HAP-1 (cell line): ENCODE measurements at regions not wholly inside any gene's neighbourhood (a gene's known extent, or its start where the extent isn't known, plus 50 kb on each side); places are given as distances from the start of the nearest gene placed in this dataset.
"Not testable (repeated sequence)": the region's sequence is repeated elsewhere in the genome, so short reads cannot be mapped to it uniquely, and the experiment has no call there.

ENCODE experiments used
- DNase-seq, 2 experiments: peaks; one replicate each; pipeline ENCODE4 v3.0.0-alpha.2; 2016 to 2020; ENCODE audit warnings: low spot score in 2 of 2
- H3K27me3 ChIP-seq: fragments of 250-450 bp; sonication (Bioruptor Pico); 2 replicates; pipeline ENCODE4 v1.5.1; 2020; ENCODE audit warnings: low read depth, mild to moderate bottlenecking, moderate library complexity
- H3K36me3 ChIP-seq: fragments of 250-450 bp; sonication (Bioruptor Pico); replicated peaks from 2 replicates; pipeline ENCODE4 v1.5.1; 2020; ENCODE audit warnings: mild to moderate bottlenecking
- H3K4me1 ChIP-seq: fragments of 250-450 bp; sonication (Bioruptor Pico); 2 replicates; pipeline ENCODE4 v1.5.1; 2020; ENCODE audit warnings: mild to moderate bottlenecking
- H3K4me3 ChIP-seq: fragments of 250-450 bp; sonication (Bioruptor Pico); 2 replicates; pipeline ENCODE4 v1.5.1; 2020; ENCODE audit warnings: mild to moderate bottlenecking, moderate library complexity
- H3K9me3 ChIP-seq: fragments of 250-450 bp; sonication (Bioruptor Pico); 2 replicates; pipeline ENCODE4 v1.5.1; 2020; ENCODE audit warnings: mild to moderate bottlenecking, moderate library complexity
- in situ Hi-C: fragments of 300-500 bp; cut with MboI; formaldehyde crosslinking; loops from 3 replicates; pipeline ENCODE4 v1.14.3; 2020; ENCODE audit warnings: low sequenced_read_pairs, inconsistent platforms, mixed read lengths

DNA sequence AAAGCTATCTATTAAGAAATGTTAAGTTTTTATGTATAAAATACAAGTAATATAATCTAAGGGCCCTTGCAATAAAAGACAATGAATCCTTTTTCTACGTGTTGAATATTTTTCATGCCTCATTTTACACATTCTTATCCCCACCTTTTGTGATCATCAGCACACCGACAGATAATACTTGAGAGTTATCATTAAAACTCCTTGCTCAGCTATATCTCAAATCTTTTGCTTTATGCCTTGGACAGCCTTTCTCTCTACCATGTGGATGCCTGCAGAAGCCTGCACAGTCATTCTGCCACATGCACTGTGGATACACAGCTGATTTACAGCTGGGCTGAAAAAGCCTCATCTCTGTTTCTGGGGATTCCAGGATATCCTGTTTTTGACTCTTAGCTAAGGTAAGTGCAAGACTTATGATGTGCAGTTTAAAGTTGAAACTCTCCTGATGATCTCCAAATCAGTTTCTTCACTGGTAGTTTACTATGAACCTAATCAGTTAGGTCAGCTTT is 1565.1 kb downstream of the SI start:
- no peak for DNase-seq
- no peaks in the 10 kb centered on the region for H3K4me1 ChIP-seq
- H3K9me3 ChIP-seq, result no peaks in the 10 kb centered on the region
- no peak overlapping the region for H3K4me3 ChIP-seq
- no peaks in the 10 kb centered on the region for H3K27me3 ChIP-seq
- H3K36me3 ChIP-seq, result no peaks in the 10 kb centered on the region
- in situ Hi-C loops, result no loop called here

DNA sequence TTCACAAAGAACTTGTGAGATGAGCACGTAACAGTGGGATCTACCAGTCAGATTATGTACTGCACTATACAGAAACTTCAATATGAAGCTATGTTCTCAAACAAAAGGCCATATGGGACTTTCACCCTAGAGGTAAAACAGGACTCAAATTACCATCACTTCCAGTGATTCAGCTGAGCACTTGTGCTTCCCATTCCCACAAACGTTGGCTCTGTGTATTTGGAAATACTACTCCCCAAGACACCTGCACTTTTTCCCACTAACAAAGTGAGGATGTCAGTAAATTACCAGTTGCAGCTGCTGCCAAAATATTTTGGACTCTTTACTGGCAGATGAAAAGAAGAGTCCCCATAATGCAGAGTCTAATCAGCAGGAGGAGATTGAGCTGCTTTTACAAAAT is 1570.1 kb downstream of the SI start:
- Histone ChIP-seq H3K36me3 (no peaks in the 10 kb centered on the region), H3K27me3 (no peaks in the 10 kb centered on the region), H3K9me3 (no peaks in the 10 kb centered on the region), H3K4me1 (no peaks in the 10 kb centered on the region), H3K4me3 (no peak overlapping the region)
- DNase-seq, result no peak
- in situ Hi-C loops, result no loop called here

DNA sequence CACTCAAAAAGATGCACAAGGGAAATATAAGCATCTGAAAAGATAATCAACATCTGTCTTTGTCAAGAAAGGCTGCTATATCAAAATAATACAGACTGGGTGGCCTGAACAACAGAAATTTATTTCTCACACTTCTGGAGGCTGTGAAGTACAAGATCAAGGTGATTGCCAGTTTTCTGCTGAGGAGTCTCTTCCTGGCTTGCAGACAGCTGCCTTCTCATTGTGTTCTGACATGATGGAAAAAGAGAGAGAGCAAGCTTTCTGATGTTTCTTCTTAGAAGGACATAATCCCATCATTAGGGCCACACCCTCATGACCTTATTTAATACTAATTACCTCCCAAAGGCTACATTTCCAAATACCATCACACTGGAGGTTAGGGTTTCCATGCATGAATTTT is 1573.3 kb downstream of the SI start:
- H3K9me3 ChIP-seq, result no peaks in the 10 kb centered on the region
- no peaks in the 10 kb centered on the region for H3K4me1 ChIP-seq
- no peak for DNase-seq
- no peak overlapping the region for H3K4me3 ChIP-seq
- H3K36me3 ChIP-seq, result no peaks in the 10 kb centered on the region
- no peaks in the 10 kb centered on the region for H3K27me3 ChIP-seq
- in situ Hi-C loops, result no loop called here

DNA sequence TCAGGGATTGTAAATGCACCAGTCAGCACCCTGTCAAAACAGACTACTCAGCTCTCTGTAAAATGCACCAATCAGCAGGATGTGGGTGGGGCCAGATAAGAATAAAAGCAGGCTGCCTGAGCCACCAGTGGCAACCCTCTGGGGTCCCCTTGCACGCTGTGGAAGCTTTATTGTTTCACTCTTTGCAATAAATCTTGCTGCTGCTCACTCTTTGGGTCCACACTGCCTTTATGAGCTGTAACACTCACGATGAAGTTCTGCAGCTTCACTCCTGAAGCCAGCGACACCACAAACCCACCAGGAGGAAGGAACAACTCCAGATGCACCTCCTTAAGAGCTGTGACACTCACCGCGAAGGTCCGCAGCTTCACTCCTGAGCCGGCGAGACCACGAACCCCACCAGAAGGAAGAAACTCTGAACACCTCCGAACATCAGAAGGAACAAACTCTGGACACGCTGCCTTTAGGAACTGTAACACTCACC is 1578.5 kb downstream of the SI start:
- DNase-seq, H3K36me3 ChIP-seq, H3K27me3 ChIP-seq, H3K9me3 ChIP-seq, in situ Hi-C loops, H3K4me1 ChIP-seq, H3K4me3 ChIP-seq: not testable (repeated sequence)

DNA sequence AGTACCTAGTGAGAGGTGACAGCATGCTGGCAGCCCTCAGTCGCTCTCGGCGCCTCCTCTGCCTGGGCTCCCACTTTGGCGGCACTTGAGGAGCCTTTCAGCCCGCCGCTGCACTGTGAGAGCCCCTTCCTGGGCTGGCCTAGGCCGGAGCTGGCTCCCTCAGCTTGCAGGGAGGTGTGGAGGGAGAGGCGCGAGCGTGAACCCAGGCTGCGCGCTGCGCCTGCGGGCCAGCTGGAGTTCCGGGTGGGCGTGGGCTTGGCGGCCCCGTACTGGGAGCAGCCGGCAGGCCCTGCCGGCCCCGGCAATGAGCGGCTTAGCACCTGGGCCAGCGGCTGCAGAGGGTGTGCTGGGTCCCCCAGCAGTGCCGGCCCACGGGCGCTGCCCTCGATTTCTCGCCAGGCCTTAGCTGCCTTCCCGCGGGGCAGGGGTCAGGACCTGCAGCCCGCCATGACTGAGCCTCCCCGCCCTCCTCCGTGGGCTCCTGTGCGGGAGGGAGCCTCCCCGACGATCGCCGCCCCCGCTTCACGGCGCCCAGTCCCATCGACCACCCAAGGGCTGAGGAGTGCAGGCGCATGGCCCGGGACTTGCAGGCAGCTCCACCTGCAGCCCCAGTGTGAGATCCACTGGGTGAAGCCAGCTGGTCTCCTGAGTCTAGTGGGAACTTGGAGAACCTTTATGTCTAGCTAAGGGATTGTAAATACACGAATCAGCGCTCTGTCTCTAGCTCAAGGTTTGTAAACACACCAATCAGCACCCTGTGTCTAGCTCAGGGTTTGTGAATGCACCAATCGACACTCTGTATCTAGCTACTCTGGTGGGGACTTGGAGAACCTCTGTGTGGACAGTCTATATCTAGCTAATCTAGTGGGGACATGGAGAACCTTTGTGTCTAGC is 1579.2 kb downstream of the SI start:
- H3K9me3 ChIP-seq, in situ Hi-C loops, H3K36me3 ChIP-seq, H3K27me3 ChIP-seq, H3K4me1 ChIP-seq, DNase-seq, H3K4me3 ChIP-seq: not testable (repeated sequence)

GRCh38 chr3:163491714-163492113 is 1586.6 kb downstream of the SI start:
- Histone ChIP-seq H3K4me3 (no peak overlapping the region), H3K27me3 (no peaks in the 10 kb centered on the region), H3K9me3 (no peaks in the 10 kb centered on the region), H3K36me3 (no peaks in the 10 kb centered on the region), H3K4me1 (no peaks in the 10 kb centered on the region)
- no peak for DNase-seq
- in situ Hi-C loops, result no loop called here

DNA sequence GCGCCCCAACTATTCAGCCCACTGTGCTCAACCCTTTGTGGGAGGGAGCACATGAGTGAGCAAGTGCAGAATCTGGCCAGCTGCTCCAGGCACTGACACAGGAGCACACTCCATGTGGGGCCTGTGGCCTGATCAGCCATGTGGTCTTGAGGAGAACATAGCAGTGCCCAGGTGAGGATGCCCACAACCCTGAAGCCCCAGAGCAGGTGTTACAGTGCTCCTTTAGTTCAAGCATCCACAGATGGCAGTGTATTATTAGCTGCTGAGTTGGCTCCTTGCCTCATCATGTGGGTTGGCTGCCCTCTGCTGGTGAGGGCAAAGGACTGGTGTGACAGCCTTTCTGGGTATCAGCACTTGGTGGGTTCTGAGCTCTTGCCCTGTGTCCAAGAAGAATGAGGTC is 1588.2 kb downstream of the SI start:
- Histone ChIP-seq H3K9me3 (no peaks in the 10 kb centered on the region), H3K4me3 (no peak overlapping the region), H3K27me3 (no peaks in the 10 kb centered on the region), H3K36me3 (no peaks in the 10 kb centered on the region), H3K4me1 (no peaks in the 10 kb centered on the region)
- in situ Hi-C loops, result no loop called here
- DNase-seq, result peak in 1 of 2 experiments; percentile 73

DNA sequence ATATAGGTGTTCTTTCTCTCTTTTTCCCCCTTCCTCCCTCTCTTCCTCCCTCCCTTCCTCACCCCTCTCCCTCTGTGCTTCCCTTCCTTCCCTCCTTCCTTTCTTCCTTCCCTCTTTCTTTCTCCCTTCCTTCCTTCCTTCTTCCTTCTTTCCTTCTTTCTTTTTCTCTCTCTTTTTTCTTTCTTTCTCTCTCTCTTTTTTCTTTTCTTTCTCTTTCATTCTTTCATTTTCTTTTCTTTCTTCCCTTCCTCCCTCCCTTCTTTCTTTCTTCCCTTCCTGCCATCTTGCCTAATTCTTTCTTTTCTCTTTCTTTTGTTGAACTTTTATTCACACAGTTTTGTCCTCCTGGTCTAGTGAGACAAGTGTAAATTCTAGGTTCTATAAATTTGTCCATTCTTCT is 1595.6 kb downstream of the SI start:
- H3K4me1 ChIP-seq, result no peaks in the 10 kb centered on the region
- no peaks in the 10 kb centered on the region for H3K27me3 ChIP-seq
- in situ Hi-C loops, result no loop called here
- no peaks in the 10 kb centered on the region for H3K9me3 ChIP-seq
- H3K36me3 ChIP-seq, result no peaks in the 10 kb centered on the region
- no peak overlapping the region for H3K4me3 ChIP-seq
- DNase-seq, result no peak

DNA sequence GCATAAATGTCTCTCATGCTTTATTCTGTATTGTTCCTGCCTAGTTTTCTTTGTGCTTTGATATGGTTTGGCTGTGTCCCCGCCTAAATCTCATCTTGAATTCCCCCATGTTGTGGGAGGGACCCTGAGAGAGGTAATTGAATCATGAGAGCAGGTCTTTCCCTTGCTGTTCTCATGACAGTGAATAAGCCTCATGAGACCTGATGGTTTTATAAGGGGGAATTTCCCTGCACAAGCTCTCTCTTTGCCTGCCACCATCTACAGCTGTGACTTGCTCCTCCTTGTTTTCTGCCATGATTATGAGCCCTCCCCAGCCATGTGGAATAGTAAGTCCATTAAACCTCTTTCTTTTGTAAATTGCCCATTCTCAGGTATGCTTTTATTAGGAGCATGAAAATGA is 1596.6 kb downstream of the SI start:
- in situ Hi-C loops, result no loop called here
- H3K27me3 ChIP-seq, result no peaks in the 10 kb centered on the region

DNA sequence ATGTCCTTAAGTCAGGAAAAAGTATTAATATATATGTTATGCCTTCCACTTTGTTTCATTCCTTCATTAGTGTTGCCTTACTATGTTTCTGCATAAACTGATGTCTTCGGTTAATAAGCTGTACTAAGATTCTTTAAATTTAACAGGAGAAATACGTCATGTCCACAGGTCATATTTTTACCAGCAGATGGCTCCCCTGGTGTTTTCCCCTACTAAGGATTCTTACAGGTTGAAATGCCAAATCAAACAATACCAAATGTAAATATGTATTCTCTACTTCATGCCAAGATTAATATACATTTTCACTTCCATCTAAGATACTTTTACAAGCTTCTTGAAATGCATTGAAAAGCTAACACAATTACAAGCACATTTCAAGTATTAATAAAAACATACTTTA is 1602.1 kb downstream of the SI start:
- Histone ChIP-seq H3K27me3 (no peaks in the 10 kb centered on the region), H3K4me1 (no peaks in the 10 kb centered on the region), H3K36me3 (no peaks in the 10 kb centered on the region), H3K4me3 (no peak overlapping the region), H3K9me3 (no peaks in the 10 kb centered on the region)
- DNase-seq, result peak; percentile 5 to 15
- in situ Hi-C loops, result no loop called here

More for the DNA sequence above, 1596.6 kb downstream of the SI start:
- DNase-seq, result no peak
- Histone ChIP-seq H3K36me3 (no peaks in the 10 kb centered on the region), H3K4me3 (no peak overlapping the region), H3K9me3 (no peaks in the 10 kb centered on the region), H3K4me1 (no peaks in the 10 kb centered on the region)

GRCh38 chr3:163474766-163475165 is 1603.5 kb downstream of the SI start:
- Histone ChIP-seq H3K4me3 (no peak overlapping the region), H3K36me3 (no peaks in the 10 kb centered on the region), H3K4me1 (no peaks in the 10 kb centered on the region), H3K27me3 (no peaks in the 10 kb centered on the region), H3K9me3 (no peaks in the 10 kb centered on the region)
- DNase-seq, result no peak
- in situ Hi-C loops, result no loop called here

DNA sequence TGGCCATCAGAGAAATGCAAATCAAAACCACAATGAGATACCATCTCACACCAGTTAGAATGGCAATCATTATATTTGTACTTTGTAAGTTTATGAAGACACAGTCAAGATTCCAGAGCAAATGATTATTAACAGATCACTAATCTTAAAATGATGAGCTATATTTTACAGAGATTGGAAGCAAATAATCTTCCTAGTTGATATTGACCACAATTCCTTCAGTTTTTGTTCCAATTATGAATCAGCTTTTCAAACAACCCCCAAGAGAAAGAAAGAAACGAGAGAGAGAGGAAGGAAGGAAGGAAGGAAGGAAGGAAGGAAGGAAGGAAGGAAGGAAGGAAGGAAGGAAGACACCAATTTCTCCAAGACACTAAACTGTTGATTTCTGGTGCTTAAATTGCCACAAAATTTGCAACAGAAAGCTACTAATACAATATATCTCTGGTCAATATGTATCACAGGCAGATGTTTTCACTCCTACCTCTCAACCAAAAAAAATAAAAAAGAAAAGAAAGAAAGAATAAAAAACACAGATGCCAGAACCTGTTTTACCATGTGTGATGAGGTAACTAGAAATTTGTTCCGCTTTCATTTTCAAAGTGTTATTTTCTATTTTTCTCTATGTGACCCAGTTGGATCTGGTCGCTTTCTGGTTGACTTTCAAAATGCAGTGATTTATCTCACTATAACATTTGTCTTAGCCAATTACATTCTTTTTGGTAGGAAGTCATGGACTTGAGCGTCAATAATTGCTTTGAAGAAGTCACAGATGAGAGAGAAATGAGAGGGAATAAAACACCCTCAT is 1609.6 kb downstream of the SI start:
- no peaks in the 10 kb centered on the region for H3K27me3 ChIP-seq
- H3K4me1 ChIP-seq, result no peaks in the 10 kb centered on the region
- no peaks in the 10 kb centered on the region for H3K36me3 ChIP-seq
- no peaks in the 10 kb centered on the region; the same call in 1 of the 2 replicates for H3K9me3 ChIP-seq
- H3K4me3 ChIP-seq, result no peak overlapping the region
- no peak for DNase-seq
- in situ Hi-C loops, result no loop called here

- Histone ChIP-seq H3K4me1 (no peaks in the 10 kb centered on the region), H3K36me3 (no peaks in the 10 kb centered on the region), H3K9me3 (no peaks in the 10 kb centered on the region; the same call in 1 of the 2 replicates), H3K27me3 (no peaks in the 10 kb centered on the region), H3K4me3 (no peak overlapping the region)
- DNase-seq, result no peak
- in situ Hi-C loops, result no loop called here
Measured at GRCh38 chr3:163462446-163462845, 1615.8 kb downstream of the SI start.

GRCh38 chr3:163450698-163451097 is 1627.6 kb downstream of the SI start:
- no peaks in the 10 kb centered on the region for H3K9me3 ChIP-seq

More at GRCh38 chr3:163450698-163451097, 1627.6 kb downstream of the SI start:
- no peak for DNase-seq
- no peaks in the 10 kb centered on the region for H3K4me1 ChIP-seq
- in situ Hi-C loops, result no loop called here
- no peaks in the 10 kb centered on the region for H3K36me3 ChIP-seq
- H3K27me3 ChIP-seq, result no peaks in the 10 kb centered on the region
- H3K4me3 ChIP-seq, result no peak overlapping the region
